ENCODE measurements at regions not wholly inside any gene's neighbourhood (a gene's known extent, or its start where the extent isn't known, plus 50 kb on each side); places are given as distances from the start of the nearest gene placed in this dataset.

DNA sequence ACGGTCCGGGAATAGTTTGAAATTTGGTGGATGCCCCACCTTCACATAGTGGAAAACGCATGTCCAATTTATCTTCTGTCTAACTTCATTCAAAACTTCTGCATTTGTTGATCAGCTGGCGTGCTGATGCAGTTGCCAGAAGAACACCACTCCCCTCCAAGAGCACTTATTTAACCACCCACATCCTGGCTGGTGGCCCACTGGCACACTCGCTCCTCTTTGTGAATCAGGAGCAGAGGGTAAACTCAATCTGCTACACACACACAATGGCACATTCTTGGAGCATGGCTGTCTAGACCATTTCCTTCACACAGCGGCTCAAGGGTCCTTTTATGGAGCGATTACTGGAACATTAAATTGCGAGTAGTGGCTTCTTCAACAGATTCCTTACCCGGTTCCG lies 55.1 kb upstream of the CEP162 start:
- TF ChIP-seq, protein P1, sequence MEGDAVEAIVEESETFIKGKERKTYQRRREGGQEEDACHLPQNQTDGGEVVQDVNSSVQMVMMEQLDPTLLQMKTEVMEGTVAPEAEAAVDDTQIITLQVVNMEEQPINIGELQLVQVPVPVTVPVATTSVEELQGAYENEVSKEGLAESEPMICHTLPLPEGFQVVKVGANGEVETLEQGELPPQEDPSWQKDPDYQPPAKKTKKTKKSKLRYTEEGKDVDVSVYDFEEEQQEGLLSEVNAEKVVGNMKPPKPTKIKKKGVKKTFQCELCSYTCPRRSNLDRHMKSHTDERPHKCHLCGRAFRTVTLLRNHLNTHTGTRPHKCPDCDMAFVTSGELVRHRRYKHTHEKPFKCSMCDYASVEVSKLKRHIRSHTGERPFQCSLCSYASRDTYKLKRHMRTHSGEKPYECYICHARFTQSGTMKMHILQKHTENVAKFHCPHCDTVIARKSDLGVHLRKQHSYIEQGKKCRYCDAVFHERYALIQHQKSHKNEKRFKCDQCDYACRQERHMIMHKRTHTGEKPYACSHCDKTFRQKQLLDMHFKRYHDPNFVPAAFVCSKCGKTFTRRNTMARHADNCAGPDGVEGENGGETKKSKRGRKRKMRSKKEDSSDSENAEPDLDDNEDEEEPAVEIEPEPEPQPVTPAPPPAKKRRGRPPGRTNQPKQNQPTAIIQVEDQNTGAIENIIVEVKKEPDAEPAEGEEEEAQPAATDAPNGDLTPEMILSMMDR (IDR thresholded peaks at IDR 0.05; ENCODE audit: borderline replicate concordance, insufficient read depth, low read depth, low read length), result no peak
- H3K4me3 ChIP-seq (ENCODE audit: low read depth, low read length), result no peak overlapping the region

DNA sequence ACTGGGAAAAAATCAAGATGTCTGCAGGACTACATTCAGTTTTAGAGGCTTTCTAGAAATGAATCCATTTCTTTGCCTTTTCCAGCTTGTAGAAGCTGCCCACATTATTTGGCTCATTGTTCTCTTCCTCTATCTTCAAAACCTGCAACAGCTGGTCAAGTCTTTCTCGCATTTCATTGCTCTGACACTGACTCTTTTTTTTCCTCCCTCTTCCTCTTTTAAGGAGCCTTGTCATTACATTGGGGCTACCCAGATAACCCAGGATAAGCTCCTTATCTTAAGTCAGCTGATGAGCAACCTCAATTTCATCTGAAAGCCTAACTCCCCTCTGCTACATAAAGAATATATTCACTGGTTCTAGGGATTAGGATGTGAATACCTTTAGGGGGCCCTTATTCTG lies 53.2 kb upstream of the CEP162 start:
- TF ChIP-seq, protein P1 (IDR thresholded peaks at IDR 0.05; ENCODE audit: borderline replicate concordance, insufficient read depth, low read depth, low read length), result no peak
- H3K4me3 ChIP-seq (ENCODE audit: low read depth, low read length), result no peak overlapping the region

DNA sequence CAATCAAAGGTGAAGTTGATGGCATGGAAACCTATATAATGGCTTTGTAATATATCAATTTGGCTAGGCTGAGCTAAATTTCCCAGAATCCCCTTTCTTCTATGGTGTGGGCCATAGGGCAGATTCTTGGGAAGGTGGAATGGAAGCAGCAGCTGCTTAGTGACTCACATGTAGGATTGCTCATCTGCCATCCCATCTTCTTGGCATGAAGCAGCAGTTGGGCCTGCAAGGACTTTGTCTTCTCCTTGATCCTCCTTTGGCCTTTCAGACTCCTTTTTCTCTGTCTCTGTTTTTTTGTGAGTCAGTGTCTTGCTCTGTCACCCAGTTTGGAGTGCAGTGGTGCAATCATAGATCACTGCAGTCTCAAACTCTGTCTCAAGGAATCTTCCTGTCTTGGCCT lies 52.6 kb upstream of the CEP162 start:
- TF ChIP-seq, protein P1 (IDR thresholded peaks at IDR 0.05; ENCODE audit: borderline replicate concordance, insufficient read depth, low read depth, low read length), result no peak
- H3K4me3 ChIP-seq (ENCODE audit: low read depth, low read length), result no peak overlapping the region

DNA sequence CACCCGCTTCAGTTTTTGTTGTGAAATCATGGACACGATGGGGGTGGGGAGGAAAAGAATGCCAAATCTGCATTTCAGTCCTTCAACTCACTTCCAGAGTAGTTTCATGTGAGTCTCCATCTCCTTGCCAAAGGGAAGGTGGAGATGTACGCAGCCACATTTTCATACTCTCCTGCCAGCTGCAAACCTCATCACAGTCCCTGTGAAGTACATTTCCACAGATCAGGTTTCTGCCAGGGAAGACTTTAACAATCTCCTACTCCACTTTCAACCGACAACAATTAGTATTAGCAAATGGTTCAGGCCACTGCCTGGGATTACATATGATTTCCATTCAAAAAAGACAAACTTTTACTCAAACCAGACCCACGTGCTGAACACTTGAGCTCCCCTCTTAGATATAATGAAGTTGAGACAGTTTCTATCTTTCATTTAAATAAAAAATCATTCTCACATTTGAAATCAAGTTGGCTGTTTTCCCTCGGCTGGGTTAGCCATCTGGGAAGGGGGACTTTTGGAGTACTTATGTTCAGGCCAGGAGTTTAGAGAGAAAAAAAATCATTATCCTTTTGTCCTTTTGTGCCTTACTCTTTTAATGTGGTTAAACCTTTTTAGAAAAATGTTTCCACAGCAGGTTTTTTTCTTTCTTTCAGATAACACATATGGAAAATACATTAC lies 51.0 kb upstream of the CEP162 start:
- H3K4me3 ChIP-seq (ENCODE audit: low read depth, low read length), result no peak overlapping the region
- TF ChIP-seq, protein P1 (IDR thresholded peaks at IDR 0.05; ENCODE audit: borderline replicate concordance, insufficient read depth, low read depth, low read length), result no peak
